Prostate gland (tissue), 2 donors: ENCODE measurements at regions not wholly inside any gene's neighbourhood (a gene's known extent, or its start where the extent isn't known, plus 50 kb on each side); places are given as distances from the start of the nearest gene placed in this dataset.

Source experiments
- DNase-seq: peaks from one replicate; pipeline ENCODE4 v3.0.0-alpha.2; 2019; ENCODE audit warnings: low spot score
- H3K27ac ChIP-seq, 2 donors: fragments of 200-600 bp; sonication (generic); 2 replicates each; pipeline ENCODE4 v1.5.1; 2017 to 2019
- H3K27me3 ChIP-seq: fragments of 200-600 bp; sonication (generic); replicated peaks from 2 replicates; pipeline ENCODE4 v1.5.1; 2019; ENCODE audit not compliant: insufficient read depth
- H3K36me3 ChIP-seq, 2 donors: fragments of 200-600 bp; sonication (generic); 1 replicate in 1 of 2; 2 replicates in 1 of 2; pipeline versions ENCODE4 v1.5.1 to v1.8.1; 2017 to 2019
- H3K4me1 ChIP-seq: fragments of 200-600 bp; sonication (generic); replicated peaks from 2 replicates; pipeline ENCODE4 v1.5.1; 2019
- H3K4me3 ChIP-seq, 2 donors: fragments of 200-600 bp; sonication (generic); 2 replicates each; pipeline ENCODE4 v1.5.1; 2017 to 2019
- H3K9me3 ChIP-seq: fragments of 200-600 bp; sonication (generic); 2 replicates; pipeline ENCODE4 v1.5.1; 2017
- POLR2A ChIP-seq: fragments of 450-650 bp; IDR thresholded peaks from one replicate; pipeline ENCODE4 v1.6.1; 2016; ENCODE audit warnings: antibody characterized with exemption, mild to moderate bottlenecking
- POLR2AphosphoS5 ChIP-seq: sonication (generic); formaldehyde crosslinking; IDR thresholded peaks from one replicate; pipeline ENCODE4 v1.6.1; 2017; ENCODE audit warnings: antibody characterized with exemption
- WGBS: methylation state at CpG from one replicate; pipeline ENCODE4 v1.1.5; 2018; 5-methylcytosine and 5-hydroxymethylcytosine counted together
- intact Hi-C: fragments of 100-400 bp; cut with DNase I; formaldehyde crosslinking; loops from one replicate; pipeline ENCODE4 v1.14.2; 2022
- TF ChIP-seq, protein P1 (sequence below), 4 experiments: fragments of 200-600 bp in 2 of 4; fragments of 450-650 bp in 2 of 4; sonication (generic) in 2 of 4; IDR thresholded peaks; 1 replicate in 3 of 4; 2 replicates in 1 of 4; pipeline ENCODE4 v1.5.1; 2016 to 2019; ENCODE audit warnings: antibody characterized with exemption in 4 of 4, mild to moderate bottlenecking in 2 of 4, moderate library complexity in 2 of 4

DNA sequence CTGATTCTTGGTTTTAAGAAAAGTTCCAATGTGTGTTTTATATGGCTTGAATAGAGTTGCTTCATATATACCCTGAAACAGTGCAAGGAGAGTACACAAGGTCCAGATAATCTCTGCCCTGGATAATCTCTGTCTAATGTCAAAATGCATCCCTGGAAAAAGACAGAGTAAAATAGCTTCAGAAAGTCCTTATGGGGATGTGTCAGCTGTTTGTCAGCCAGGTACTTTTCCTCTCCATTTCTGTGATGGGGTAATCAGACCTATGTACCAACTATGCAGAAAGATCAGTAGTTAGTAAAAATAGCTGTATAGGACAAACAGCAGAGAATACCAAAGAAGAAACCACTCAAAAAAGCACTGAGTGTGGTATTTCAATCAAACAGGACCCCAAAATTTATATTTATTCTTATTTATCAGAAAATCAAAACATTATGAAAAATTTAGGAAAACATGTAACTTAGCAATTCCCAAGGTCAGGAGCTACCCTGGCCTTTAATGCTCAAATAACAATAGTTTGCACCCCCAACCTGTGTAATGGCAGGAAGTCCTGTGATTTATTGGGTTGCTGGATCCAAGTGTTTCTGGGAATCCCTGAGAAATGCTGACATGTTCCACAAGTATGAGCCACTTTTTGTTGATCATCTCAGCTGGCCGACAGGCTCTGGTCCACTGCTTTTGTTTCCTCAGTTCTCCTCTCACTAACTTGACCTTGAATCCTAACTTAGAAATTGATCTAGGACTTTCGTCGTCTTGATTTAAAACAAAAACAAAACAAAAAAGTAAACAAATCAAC, 69.6 kb downstream of the MDH1 start:
- WGBS, result 67% methylated on average over 3 of the region's 3 CpGs
- no peak for DNase-seq

GRCh38 chr2:63660060-63660459, 71.3 kb downstream of the MDH1 start:
- intact Hi-C loops, result no loop called here
- no peaks in the 10 kb centered on the region for H3K4me1 ChIP-seq
- no peak for TF ChIP-seq POLR2A
- H3K4me3 ChIP-seq, result no peak overlapping the region
- H3K27ac ChIP-seq, result no peak overlapping the region
- no peaks in the 10 kb centered on the region for H3K27me3 ChIP-seq
- no peaks in the 10 kb centered on the region for H3K9me3 ChIP-seq
- no peak for DNase-seq
- H3K36me3 ChIP-seq, result no peaks in the 10 kb centered on the region

More for the DNA sequence above, 69.6 kb downstream of the MDH1 start:
- Histone ChIP-seq H3K27me3 (no peaks in the 10 kb centered on the region), H3K36me3 (no peaks in the 10 kb centered on the region), H3K4me1 (no peaks in the 10 kb centered on the region), H3K27ac (no peak overlapping the region), H3K4me3 (no peak overlapping the region), H3K9me3 (no peaks in the 10 kb centered on the region)
- no peak for TF ChIP-seq POLR2AphosphoS5
- intact Hi-C loops, result no loop called here

- no peaks in the 10 kb centered on the region for H3K36me3 ChIP-seq
- DNase-seq, result no peak
- no peaks in the 10 kb centered on the region for H3K9me3 ChIP-seq
- H3K4me1 ChIP-seq, result no peaks in the 10 kb centered on the region
- no peak overlapping the region for H3K4me3 ChIP-seq
- intact Hi-C loops, result no loop called here
- no peaks in the 10 kb centered on the region for H3K27me3 ChIP-seq
- no peak overlapping the region for H3K27ac ChIP-seq
- TF ChIP-seq, protein P1, sequence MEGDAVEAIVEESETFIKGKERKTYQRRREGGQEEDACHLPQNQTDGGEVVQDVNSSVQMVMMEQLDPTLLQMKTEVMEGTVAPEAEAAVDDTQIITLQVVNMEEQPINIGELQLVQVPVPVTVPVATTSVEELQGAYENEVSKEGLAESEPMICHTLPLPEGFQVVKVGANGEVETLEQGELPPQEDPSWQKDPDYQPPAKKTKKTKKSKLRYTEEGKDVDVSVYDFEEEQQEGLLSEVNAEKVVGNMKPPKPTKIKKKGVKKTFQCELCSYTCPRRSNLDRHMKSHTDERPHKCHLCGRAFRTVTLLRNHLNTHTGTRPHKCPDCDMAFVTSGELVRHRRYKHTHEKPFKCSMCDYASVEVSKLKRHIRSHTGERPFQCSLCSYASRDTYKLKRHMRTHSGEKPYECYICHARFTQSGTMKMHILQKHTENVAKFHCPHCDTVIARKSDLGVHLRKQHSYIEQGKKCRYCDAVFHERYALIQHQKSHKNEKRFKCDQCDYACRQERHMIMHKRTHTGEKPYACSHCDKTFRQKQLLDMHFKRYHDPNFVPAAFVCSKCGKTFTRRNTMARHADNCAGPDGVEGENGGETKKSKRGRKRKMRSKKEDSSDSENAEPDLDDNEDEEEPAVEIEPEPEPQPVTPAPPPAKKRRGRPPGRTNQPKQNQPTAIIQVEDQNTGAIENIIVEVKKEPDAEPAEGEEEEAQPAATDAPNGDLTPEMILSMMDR (IDR thresholded peaks at IDR 0.05), result no peak
- no peak for TF ChIP-seq POLR2AphosphoS5
- TF ChIP-seq POLR2A, result no peak
Measured at GRCh38 chr2:63661076-63661475, 72.3 kb downstream of the MDH1 start.

DNA sequence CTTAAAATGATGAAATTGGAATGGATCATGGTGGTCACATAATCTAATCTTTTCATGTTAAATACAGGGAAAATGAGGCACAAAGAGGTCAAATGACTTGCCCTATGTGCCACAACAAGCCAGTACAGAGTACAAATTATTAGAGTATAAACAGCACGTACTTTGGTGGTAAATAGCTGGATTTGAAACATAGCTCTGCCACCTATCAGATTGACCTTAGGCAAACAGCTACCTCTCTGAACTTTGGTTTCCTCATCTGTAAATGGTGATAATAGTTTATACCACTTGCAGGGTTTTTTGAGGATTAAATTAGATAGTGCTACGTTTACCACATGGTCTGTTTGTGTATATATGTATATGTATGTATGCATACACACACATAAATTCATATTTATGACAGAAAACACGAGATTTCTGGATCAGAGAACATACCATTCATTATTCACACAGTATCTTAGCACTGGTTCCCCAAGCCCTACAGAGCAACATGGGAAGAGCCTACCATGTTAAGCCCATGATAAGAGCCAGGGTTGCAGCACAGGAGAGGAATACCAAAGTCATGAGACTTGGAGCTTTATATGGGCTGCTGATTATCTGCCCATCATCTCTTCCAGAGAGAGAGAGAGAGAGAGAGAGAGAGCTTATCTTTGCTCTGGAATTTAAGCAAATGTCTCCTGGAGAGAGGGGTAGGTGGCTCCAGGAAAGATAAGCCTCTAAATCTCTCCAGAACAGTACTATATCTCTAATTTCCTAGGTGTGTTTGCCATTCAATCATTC, 73.5 kb downstream of the MDH1 start:
- WGBS, result 80% methylated on average over 3 of the region's 3 CpGs

DNA sequence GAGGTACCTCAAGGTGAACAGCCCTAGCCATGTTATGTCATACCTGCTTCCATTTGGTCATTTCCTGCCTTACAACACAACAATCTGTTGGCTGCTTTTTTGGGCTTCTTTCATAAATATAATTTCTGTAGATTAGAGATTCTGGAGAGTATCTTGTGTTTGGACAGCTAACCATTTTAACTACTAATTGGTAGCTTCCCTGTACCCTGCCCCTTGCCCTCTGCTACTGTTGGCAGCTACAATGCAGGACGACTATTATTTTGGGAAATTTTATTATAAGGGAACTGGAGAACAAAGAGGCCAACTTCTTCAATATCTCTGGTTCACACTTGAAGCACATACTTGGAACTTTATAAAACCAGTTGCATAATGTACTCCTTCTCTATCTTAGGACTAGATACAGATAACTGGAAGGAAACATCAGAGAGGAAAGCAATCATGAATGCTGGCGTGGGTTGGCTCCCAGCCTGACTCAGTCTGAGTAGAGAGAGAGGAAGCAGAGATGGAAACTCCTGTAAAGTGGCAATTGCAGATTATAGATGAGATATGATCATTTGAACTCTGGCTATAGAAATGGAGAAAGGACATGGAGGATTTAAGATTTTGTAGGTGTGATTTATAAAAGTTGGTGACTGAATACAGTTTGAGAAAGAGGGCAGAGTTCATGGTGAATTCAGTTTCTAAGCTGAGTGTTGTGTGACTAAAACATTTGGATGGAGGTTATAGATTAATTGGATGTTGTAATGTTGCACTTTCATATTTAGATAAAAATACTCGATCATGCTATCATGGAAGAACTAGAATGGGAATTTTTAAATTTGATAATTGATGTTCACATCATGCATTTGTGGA, 74.5 kb downstream of the MDH1 start:
- WGBS, result 55% methylated on average over 3 of the region's 3 CpGs
- H3K4me3 ChIP-seq, result no peak overlapping the region
- no peaks in the 10 kb centered on the region for H3K36me3 ChIP-seq
- no peak overlapping the region for H3K27ac ChIP-seq
- TF ChIP-seq POLR2AphosphoS5 (no peak), POLR2A (no peak)
- TF ChIP-seq, protein P1 (IDR thresholded peaks at IDR 0.05), result no peak
- H3K4me1 ChIP-seq, result no peaks in the 10 kb centered on the region
- DNase-seq, result no peak
- intact Hi-C loops, result no loop called here
- H3K27me3 ChIP-seq, result no peaks in the 10 kb centered on the region
- no peaks in the 10 kb centered on the region for H3K9me3 ChIP-seq

More for the DNA sequence above, 73.5 kb downstream of the MDH1 start:
- H3K36me3 ChIP-seq, result no peaks in the 10 kb centered on the region
- no peaks in the 10 kb centered on the region for H3K4me1 ChIP-seq
- no peak overlapping the region for H3K27ac ChIP-seq
- no peak overlapping the region for H3K4me3 ChIP-seq
- DNase-seq, result no peak
- H3K27me3 ChIP-seq, result no peaks in the 10 kb centered on the region
- intact Hi-C loops, result no loop called here
- H3K9me3 ChIP-seq, result no peaks in the 10 kb centered on the region
- TF ChIP-seq POLR2AphosphoS5 (no peak), POLR2A (no peak)
- TF ChIP-seq, protein P1 (IDR thresholded peaks at IDR 0.05), result no peak
